Lower leg skin (tissue), 4 donors: ENCODE measurements at regions not wholly inside any gene's neighbourhood (a gene's known extent, or its start where the extent isn't known, plus 50 kb on each side); places are given as distances from the start of the nearest gene placed in this dataset.

Experiments used
- DNase-seq, 2 donors: peaks; one replicate each; pipeline ENCODE4 v3.0.0-alpha.2; 2019; ENCODE audit warnings: low spot score in 2 of 2
- H3K4me3 ChIP-seq: fragments of 200-600 bp; sonication (generic); 2 replicates; pipeline ENCODE4 v1.5.1; 2017; ENCODE audit warnings: mild to moderate bottlenecking, low read depth; ENCODE audit not compliant: poor library complexity, severe bottlenecking
- POLR2A ChIP-seq, 2 donors: fragments of 450-650 bp; IDR thresholded peaks; one replicate each; pipeline ENCODE4 v1.6.1; 2016 to 2017; ENCODE audit warnings: antibody characterized with exemption in 2 of 2, mild to moderate bottlenecking in 1 of 2, moderate library complexity in 1 of 2
- WGBS, 2 donors: methylation state at CpG; one replicate each; pipeline ENCODE4 v1.1.5; 2018; 5-methylcytosine and 5-hydroxymethylcytosine counted together
- intact Hi-C: fragments of 100-400 bp; cut with DNase I; formaldehyde crosslinking; loops from one replicate; pipeline ENCODE4 v1.15.0; 2023; ENCODE audit warnings: low total_unique reads
- TF ChIP-seq, protein P1 (sequence below), 3 donors: fragments of 450-650 bp; IDR thresholded peaks; one replicate each; pipeline ENCODE4 v1.5.1; 2016; ENCODE audit warnings: antibody characterized with exemption in 3 of 3, mild to moderate bottlenecking in 3 of 3, moderate library complexity in 2 of 3

DNA sequence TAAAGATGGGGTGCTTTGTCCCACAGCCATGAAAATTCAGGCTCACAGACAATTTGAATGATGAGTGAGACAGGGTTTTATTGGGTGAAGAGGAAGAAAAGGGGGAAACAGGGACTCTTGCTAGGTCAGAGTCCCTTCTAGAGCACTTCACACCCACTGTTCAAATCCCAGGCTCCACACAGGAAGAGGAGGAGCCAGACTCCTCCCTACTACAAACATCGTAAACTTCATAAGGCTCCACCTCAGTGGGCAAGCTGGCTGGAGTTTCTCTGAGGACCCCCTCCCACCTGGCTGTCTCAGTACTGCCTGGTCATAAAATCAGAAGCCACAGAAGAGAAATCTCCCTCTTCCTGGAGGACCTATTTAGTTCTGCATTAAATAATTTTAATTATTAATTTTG is 80.3 kb upstream of the KCNMB2 start:
- H3K4me3 ChIP-seq: no peak overlapping the region
- TF ChIP-seq POLR2A (IDR thresholded peaks at IDR 0.05): no peak
- TF ChIP-seq, protein P1, sequence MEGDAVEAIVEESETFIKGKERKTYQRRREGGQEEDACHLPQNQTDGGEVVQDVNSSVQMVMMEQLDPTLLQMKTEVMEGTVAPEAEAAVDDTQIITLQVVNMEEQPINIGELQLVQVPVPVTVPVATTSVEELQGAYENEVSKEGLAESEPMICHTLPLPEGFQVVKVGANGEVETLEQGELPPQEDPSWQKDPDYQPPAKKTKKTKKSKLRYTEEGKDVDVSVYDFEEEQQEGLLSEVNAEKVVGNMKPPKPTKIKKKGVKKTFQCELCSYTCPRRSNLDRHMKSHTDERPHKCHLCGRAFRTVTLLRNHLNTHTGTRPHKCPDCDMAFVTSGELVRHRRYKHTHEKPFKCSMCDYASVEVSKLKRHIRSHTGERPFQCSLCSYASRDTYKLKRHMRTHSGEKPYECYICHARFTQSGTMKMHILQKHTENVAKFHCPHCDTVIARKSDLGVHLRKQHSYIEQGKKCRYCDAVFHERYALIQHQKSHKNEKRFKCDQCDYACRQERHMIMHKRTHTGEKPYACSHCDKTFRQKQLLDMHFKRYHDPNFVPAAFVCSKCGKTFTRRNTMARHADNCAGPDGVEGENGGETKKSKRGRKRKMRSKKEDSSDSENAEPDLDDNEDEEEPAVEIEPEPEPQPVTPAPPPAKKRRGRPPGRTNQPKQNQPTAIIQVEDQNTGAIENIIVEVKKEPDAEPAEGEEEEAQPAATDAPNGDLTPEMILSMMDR (IDR thresholded peaks at IDR 0.05): no peak
- DNase-seq: no peak
- WGBS, 2 donors: 73 to 77% methylated on average over 1 of the region's 1 CpG
- intact Hi-C loops: no loop called here

DNA sequence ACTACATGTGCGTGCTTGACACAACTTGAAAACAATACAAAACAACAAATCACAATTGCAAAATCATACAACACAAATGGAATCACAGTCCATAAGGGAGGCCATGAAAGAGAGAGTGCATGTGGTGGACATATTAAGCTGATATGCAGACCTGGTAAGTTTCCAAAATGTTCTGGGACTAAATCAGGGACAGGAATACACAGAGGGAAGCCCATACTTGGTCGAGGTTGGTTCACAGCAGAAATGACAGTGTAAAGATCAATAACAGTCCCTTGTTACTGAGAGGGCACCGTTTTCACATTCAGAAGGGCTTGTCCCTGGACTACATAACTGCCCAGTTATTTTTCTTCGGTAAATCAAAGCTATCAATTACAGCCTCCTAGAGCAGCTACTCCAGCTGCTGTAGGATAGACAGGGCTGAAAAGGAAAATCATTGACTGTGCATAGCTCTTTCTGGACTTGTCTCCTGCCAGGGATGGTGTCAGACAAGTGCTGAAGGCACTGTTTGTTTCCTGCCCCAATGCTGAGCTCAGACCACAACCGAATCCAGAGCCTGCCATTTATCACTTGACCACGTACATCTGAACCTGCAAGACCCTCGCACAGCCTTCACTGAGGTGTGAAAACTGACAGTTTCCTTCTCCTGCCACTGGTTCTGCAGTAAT is 79.5 kb upstream of the KCNMB2 start:
- WGBS, 2 donors: 44 to 47% methylated on average over 7 of the region's 7 CpGs

DNA sequence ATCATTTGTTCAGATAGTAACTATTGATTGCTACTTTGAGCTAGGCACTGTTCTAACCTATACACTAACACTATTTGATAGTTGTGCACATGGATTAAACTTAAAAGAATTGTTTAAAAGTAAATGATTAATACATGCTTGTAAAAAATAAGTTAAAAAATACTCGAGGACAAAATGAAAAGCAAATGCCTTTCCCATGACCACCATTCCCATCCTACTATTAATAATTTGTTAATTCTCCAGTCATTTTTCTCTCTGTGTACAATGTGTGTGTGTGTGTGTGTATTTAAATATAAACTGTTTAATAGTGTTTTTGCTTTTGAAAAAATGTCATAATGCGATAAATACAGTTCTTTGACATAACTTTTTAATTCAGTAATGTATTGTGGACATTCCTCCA is 78.7 kb upstream of the KCNMB2 start:
- WGBS, 2 donors: 62 to 72% methylated on average over 2 of the region's 2 CpGs
- DNase-seq: no peak
- H3K4me3 ChIP-seq: no peak overlapping the region
- intact Hi-C loops: no loop called here
- TF ChIP-seq POLR2A (IDR thresholded peaks at IDR 0.05): no peak
- TF ChIP-seq, protein P1 (IDR thresholded peaks at IDR 0.05): no peak

More for the DNA sequence above, 79.5 kb upstream of the KCNMB2 start:
- no peak for DNase-seq
- TF ChIP-seq, protein P1 (IDR thresholded peaks at IDR 0.05): no peak
- TF ChIP-seq POLR2A (IDR thresholded peaks at IDR 0.05): no peak
- H3K4me3 ChIP-seq: no peak overlapping the region
- intact Hi-C loops: no loop called here

DNA sequence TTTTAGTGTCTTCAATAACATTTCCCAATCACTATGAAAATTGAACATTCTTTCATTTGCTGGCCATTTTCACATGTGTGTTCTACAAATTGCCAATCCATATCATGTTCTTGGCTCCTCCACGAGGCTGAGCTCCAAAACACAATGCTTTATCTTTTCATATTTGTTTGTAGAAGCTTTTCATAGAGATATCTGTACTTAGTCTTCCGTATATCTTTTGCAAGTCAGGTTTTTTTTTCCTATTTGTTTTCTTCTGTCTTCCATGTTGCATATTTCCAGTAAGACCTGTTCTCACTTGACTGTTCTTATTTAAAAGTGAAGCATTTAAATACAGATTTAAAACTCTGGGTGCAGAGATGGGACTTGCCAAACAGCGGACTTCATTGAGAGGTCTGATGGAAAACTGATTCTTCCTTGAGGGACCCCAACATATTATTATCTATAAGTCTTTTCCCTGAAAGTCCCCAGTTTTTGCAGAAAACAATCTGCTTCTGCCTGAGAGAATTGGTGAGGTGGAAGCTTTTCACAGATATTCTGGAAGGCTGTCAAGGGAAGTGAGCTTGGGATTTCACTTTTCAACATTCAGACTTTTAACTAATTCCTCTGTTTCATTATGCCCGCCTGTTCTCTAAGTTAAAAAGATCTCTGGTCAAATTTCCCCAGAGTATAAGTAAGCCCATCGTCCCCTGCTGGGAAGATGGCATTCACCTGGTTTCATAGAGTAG is 77.8 kb upstream of the KCNMB2 start:
- no peak overlapping the region for H3K4me3 ChIP-seq
- intact Hi-C loops: no loop called here
- DNase-seq: no peak
- TF ChIP-seq POLR2A (IDR thresholded peaks at IDR 0.05): no peak
- TF ChIP-seq, protein P1 (IDR thresholded peaks at IDR 0.05): no peak
- 69 to 73% methylated on average over 5 of the region's 5 CpGs for WGBS, 2 donors

DNA sequence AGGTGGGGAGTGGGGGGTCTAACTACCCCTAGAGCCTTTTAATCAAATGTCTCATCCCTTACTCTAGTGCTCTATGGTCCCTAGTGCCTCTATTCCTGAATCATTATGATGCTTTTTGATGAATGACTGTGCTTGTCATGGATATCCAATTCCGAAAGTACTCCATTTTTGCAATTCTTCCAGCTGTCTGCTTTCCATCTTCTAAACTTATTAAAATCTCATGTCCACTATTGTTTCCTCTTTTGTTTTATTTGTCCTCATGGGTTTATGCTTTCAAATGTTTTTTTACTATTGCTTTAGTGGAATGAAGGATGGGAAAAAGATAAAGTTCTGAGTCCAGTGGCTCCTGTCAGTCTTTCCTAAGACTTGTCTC is 77.2 kb upstream of the KCNMB2 start:
- 65 to 73% methylated on average over 1 of the region's 1 CpG for WGBS, 2 donors
- TF ChIP-seq, protein P1 (IDR thresholded peaks at IDR 0.05): no peak
- TF ChIP-seq POLR2A (IDR thresholded peaks at IDR 0.05): no peak
- no peak for DNase-seq

More for the DNA sequence above, 77.2 kb upstream of the KCNMB2 start:
- intact Hi-C loops: no loop called here
- H3K4me3 ChIP-seq: no peak overlapping the region
